IMR-90 (cell line): ENCODE measurements at regions not wholly inside any gene's neighbourhood (a gene's known extent, or its start where the extent isn't known, plus 50 kb on each side); places are given as distances from the start of the nearest gene placed in this dataset.

Experiments
- ATAC-seq: fragments of 200-7000 bp; cut with Tn5 transposase; 2 replicates; pipeline ENCODE4 v1.9.1; 2020; ENCODE audit warnings: low read depth, mild to moderate bottlenecking, moderate library complexity
- BruUV-seq: library from RNA; stranded (reverse); fragments of 400-500 nt; replicated peaks from 2 replicates; lab custom pipeline; 2021; lab: Mats Ljungman, UMichigan
- CTCF ChIA-PET: fragments of 300-600 bp; formaldehyde crosslinking; extraction: SDS; loops from one replicate; lab custom pipeline; 2021; ENCODE audit warnings: antibody characterized with exemption; lab: Yijun Ruan, JAX
- POLR2A ChIA-PET: fragments of 300-600 bp; sonication (Branson Sonifier 250); formaldehyde crosslinking; loops from one replicate; lab custom pipeline; 2022; ENCODE audit warnings: antibody characterized with exemption; ENCODE audit not compliant: unreplicated experiment; lab: Charles Lee
- DNase-seq: peaks from one replicate; pipeline ENCODE4 v3.0.0; 2013
- H2AFZ ChIP-seq: replicated peaks from 2 replicates; pipeline ENCODE3; 2013; ENCODE audit warnings: low read length, mild to moderate bottlenecking; ENCODE audit not compliant: poor library complexity
- H2AK5ac ChIP-seq: 2 replicates; pipeline ENCODE4 v1.6.1; 2013; ENCODE audit warnings: low read depth, low read length, inconsistent platforms
- H2AK9ac ChIP-seq: replicated peaks from 2 replicates; pipeline ENCODE3; 2013; ENCODE audit warnings: mild to moderate bottlenecking, low read depth, low read length, moderate library complexity; ENCODE audit not compliant: poor library complexity
- H2BK120ac ChIP-seq: 2 replicates; pipeline ENCODE4 v1.6.1; 2013; ENCODE audit warnings: low read depth, low read length, inconsistent platforms
- H2BK15ac ChIP-seq: 3 replicates; pipeline ENCODE4 v1.6.1; 2013; ENCODE audit warnings: low read depth, low read length, inconsistent platforms
- H2BK20ac ChIP-seq: 2 replicates; pipeline ENCODE4 v1.6.1; 2013; ENCODE audit warnings: low read depth, mild to moderate bottlenecking, inconsistent platforms, low read length, moderate library complexity
- H2BK5ac ChIP-seq: 2 replicates; pipeline ENCODE4 v1.6.1; 2013; ENCODE audit warnings: mild to moderate bottlenecking, low read depth, low read length, inconsistent platforms; ENCODE audit not compliant: poor library complexity, severe bottlenecking
- H3K14ac ChIP-seq: replicated peaks from 2 replicates; pipeline ENCODE4 v1.6.1; 2013; ENCODE audit warnings: low read depth, low read length, inconsistent platforms
- H3K18ac ChIP-seq: 2 replicates; pipeline ENCODE4 v1.6.1; 2013; ENCODE audit warnings: low read depth, low read length, control low read depth
- H3K23ac ChIP-seq: 2 replicates; pipeline ENCODE4 v1.6.1; 2013; ENCODE audit warnings: low read depth, low read length, inconsistent platforms
- H3K27ac ChIP-seq: 2 replicates; pipeline ENCODE4 v1.5.1; 2013; ENCODE audit warnings: mild to moderate bottlenecking, control low read depth, low read length; ENCODE audit not compliant: insufficient read depth
- H3K27me3 ChIP-seq: 2 replicates; pipeline ENCODE4 v1.6.1; 2013; ENCODE audit warnings: low read length; ENCODE audit not compliant: control insufficient read depth, insufficient read depth
- H3K36me3 ChIP-seq: 2 replicates; pipeline ENCODE4 v1.6.1; 2013; ENCODE audit warnings: low read length, mixed read lengths; ENCODE audit not compliant: control insufficient read depth, insufficient read depth
- H3K4ac ChIP-seq: 2 replicates; pipeline ENCODE4 v1.6.1; 2013; ENCODE audit warnings: low read depth, low read length, inconsistent platforms
- H3K4me1 ChIP-seq: 2 replicates; pipeline ENCODE4 v1.6.1; 2013; ENCODE audit warnings: low read length, mixed read lengths; ENCODE audit not compliant: control insufficient read depth, insufficient read depth
- H3K4me2 ChIP-seq: 2 replicates; pipeline ENCODE4 v1.6.1; 2013; ENCODE audit warnings: low read depth, mild to moderate bottlenecking, control low read depth, low read length, moderate library complexity
- H3K4me3 ChIP-seq: 2 replicates; pipeline ENCODE4 v1.5.1; 2013; ENCODE audit warnings: low read depth, mild to moderate bottlenecking, control low read depth, low read length, moderate library complexity; ENCODE audit not compliant: insufficient read depth
- H3K56ac ChIP-seq: 2 replicates; pipeline ENCODE4 v1.6.1; 2013; ENCODE audit warnings: low read length, inconsistent platforms; ENCODE audit not compliant: insufficient read depth; ENCODE audit errors: extremely low read depth
- H3K79me1 ChIP-seq, 2 experiments: 2 replicates each; pipeline ENCODE4 v1.6.1; 2013; ENCODE audit warnings: low read length in 2 of 2, inconsistent platforms in 1 of 2, low read depth in 1 of 2
- H3K9ac ChIP-seq: 2 replicates; pipeline ENCODE4 v1.6.1; 2013; ENCODE audit warnings: low read depth, low read length, control low read depth
- H3K9me1 ChIP-seq: 2 replicates; pipeline ENCODE4 v1.6.1; 2013; ENCODE audit warnings: low read length, inconsistent platforms; ENCODE audit not compliant: insufficient read depth
- H3K9me3 ChIP-seq: 2 replicates; pipeline ENCODE4 v1.6.1; 2013; ENCODE audit warnings: low read length; ENCODE audit not compliant: control insufficient read depth, insufficient read depth
- H4K20me1 ChIP-seq: 2 replicates; pipeline ENCODE4 v1.6.1; 2013; ENCODE audit warnings: low read length, inconsistent platforms; ENCODE audit not compliant: insufficient read depth
- H4K5ac ChIP-seq: 2 replicates; pipeline ENCODE4 v1.6.1; 2013; ENCODE audit warnings: mild to moderate bottlenecking, low read depth, low read length, control low read depth
- H4K8ac ChIP-seq, 2 experiments: 2 replicates each; pipeline ENCODE4 v1.6.1; 2013; ENCODE audit warnings: low read depth in 2 of 2, low read length in 2 of 2, control low read depth in 1 of 2, inconsistent platforms in 1 of 2
- H4K91ac ChIP-seq: 2 replicates; pipeline ENCODE4 v1.6.1; 2013; ENCODE audit warnings: low read depth, low read length, inconsistent platforms; ENCODE audit not compliant: insufficient read depth
- MAZ ChIP-seq: IDR thresholded peaks from 2 replicates; pipeline ENCODE4 v1.6.1; 2012; ENCODE audit warnings: low read depth, mild to moderate bottlenecking, low read length, improper control_type of control experiment, moderate library complexity, borderline replicate concordance
- SMC3 ChIP-seq: fragments of 150-350 bp; IDR thresholded peaks from 2 replicates; pipeline ENCODE4 v1.6.1; 2016; ENCODE audit warnings: low read depth, mild to moderate bottlenecking, antibody characterized with exemption, low read length, moderate library complexity
- WGBS, 2 experiments: methylation state at CpG; one replicate each; pipeline versions ENCODE4 v1.1.5 to v1.1.7; 2013; ENCODE audit warnings: missing lambda C conversion rate in 2 of 2; ENCODE audit not compliant: insufficient read length in 1 of 2; ENCODE audit errors: extremely low coverage in 2 of 2; 5-methylcytosine and 5-hydroxymethylcytosine counted together
- dilution Hi-C: fragments of 300-500 bp; cut with HindIII; formaldehyde crosslinking; loops from one replicate; pipeline ENCODE4 v1.14.3; 2018; ENCODE audit warnings: low sequenced_read_pairs; ENCODE audit not compliant: unreplicated experiment
- in situ Hi-C: fragments of 300-500 bp; cut with MboI; formaldehyde crosslinking; loops from 3 replicates; pipeline ENCODE4 v1.14.3; 2019; ENCODE audit warnings: low sequenced_read_pairs, inconsistent platforms, mixed read lengths
- intact Hi-C: fragments of 100-400 bp; cut with micrococcal nuclease; formaldehyde crosslinking; loops from 2 replicates; pipeline ENCODE4 v1.10.0; 2022

DNA sequence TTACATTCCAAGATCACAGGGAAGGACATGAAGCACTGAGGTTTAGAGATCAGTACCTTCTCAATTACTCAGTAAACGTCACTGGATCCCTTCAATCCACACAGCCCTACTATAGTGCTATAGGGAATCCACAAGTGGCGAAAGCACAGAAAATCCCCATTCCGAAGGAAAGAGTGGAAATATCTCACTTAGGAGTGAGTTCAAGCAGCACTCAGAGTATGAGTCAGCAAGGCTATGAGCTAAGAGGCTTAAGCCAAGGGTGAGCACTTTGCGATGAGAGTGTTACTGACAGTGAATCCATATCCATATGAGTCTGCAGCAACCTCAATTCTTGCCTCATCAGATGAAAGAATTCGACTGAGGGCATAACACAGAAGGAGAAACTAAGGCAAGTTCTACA is 165.1 kb downstream of the VSIG4 start:
- Histone ChIP-seq H2AK9ac (no peak overlapping the region), H3K27ac (no peak overlapping the region), H2BK120ac (no peak overlapping the region), H3K9me3 (no peaks in the 10 kb centered on the region), H4K8ac (no peak overlapping the region), H3K18ac (no peak overlapping the region), H2AK5ac (no peak overlapping the region), H3K9me1 (no peaks in the 10 kb centered on the region), H4K20me1 (no peaks in the 10 kb centered on the region), H3K9ac (no peak overlapping the region), H2BK15ac (no peak overlapping the region), H3K27me3 (no peaks in the 10 kb centered on the region), H2BK5ac (no peak overlapping the region), H2BK20ac (no peak overlapping the region), H3K4me3 (no peak overlapping the region), H3K36me3 (no peaks in the 10 kb centered on the region), H3K4me2 (no peak overlapping the region), H3K23ac (no peak overlapping the region), H3K56ac (no peak overlapping the region), H3K4ac (no peak overlapping the region), H3K79me1 (no peaks in the 10 kb centered on the region), H4K91ac (no peak overlapping the region), H4K5ac (no peak overlapping the region), H3K4me1 (no peaks in the 10 kb centered on the region), H2AFZ (no peak overlapping the region), H3K14ac (no peak overlapping the region)
- dilution Hi-C loops: no loop called here
- CTCF ChIA-PET: no interaction called here
- no TSS peak for BruUV-seq
- in situ Hi-C loops: no loop called here
- WGBS, 2 experiments: no CpG with 5 or more reads among the region's 5 CpGs
- TF ChIP-seq MAZ: no peak
- no peak for TF ChIP-seq SMC3
- POLR2A ChIA-PET: no interaction called here
- intact Hi-C loops: no loop called here
- ATAC-seq: no peak
- DNase-seq: no peak
